ENCODE measurements at regions not wholly inside any gene's neighbourhood (a gene's known extent, or its start where the extent isn't known, plus 50 kb on each side); places are given as distances from the start of the nearest gene placed in this dataset.
A peak's percentile ranks its signal among the peaks of the same experiment; 100 is the strongest.

GRCh38 chr5:6872441-6873160 lies 159.4 kb downstream of the TENT4A start:
- ChIA-PET CTCF (no interaction called here), POLR2A (ENCODE audit: low non-redundant PET) (no interaction called here)
- TF ChIP-seq CTCF (conservative IDR thresholded peaks at IDR 0.05; ENCODE audit: low read depth), result no peak
- H3K27ac ChIP-seq, result no peak overlapping the region
- DNase-seq (ENCODE audit: low spot score), result no peak

DNA sequence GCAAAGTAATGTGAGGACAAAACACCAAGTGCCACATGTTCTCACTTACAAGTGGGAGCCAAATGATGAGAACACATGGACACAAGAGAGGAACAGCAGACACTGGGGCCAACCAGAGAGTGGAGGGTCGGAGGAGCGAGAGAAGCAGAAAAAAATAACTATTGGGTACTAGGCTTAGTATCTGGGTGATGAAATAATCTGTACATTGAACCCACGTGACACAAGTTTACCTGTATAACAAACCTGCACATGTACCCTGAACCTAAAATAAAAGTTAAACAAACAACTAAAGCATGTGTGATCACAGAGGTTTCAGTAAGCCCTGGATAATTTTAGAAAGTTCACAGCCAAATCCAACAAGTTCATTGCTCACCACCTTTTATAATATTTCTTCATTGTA lies 160.1 kb downstream of the TENT4A start:
- no peak for TF ChIP-seq CTCF (conservative IDR thresholded peaks at IDR 0.05; ENCODE audit: low read depth)
- no peak for DNase-seq (ENCODE audit: low spot score)
- POLR2A ChIA-PET (ENCODE audit: low non-redundant PET), result no interaction called here
- H3K27ac ChIP-seq, result no peak overlapping the region
- CTCF ChIA-PET, result no interaction called here

DNA sequence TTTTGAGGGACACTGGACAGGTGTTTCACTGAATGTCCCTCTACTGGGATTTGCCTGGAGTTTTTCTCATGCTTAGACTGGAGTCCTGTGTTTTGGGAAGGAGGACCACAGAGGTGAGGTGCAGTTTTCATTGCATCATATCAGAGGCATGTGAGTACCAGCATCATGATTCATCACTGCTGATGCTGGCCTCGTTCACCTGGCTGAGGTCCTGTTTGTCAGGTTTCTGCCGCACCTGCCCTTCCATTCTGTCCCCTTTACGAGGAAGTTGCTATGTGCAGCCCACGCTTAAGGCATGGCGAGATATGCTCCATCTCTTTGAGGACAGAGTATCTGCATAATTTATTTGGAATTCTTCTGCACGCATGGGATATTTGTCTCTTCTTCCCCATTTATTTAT lies 162.1 kb downstream of the TENT4A start:
- TF ChIP-seq CTCF (conservative IDR thresholded peaks at IDR 0.05; ENCODE audit: low read depth), result no peak
- H3K27ac ChIP-seq, result no peak overlapping the region
- POLR2A ChIA-PET (ENCODE audit: low non-redundant PET), result no interaction called here
- peak; percentile 29 for DNase-seq (ENCODE audit: low spot score)
- CTCF ChIA-PET, result no interaction called here

DNA sequence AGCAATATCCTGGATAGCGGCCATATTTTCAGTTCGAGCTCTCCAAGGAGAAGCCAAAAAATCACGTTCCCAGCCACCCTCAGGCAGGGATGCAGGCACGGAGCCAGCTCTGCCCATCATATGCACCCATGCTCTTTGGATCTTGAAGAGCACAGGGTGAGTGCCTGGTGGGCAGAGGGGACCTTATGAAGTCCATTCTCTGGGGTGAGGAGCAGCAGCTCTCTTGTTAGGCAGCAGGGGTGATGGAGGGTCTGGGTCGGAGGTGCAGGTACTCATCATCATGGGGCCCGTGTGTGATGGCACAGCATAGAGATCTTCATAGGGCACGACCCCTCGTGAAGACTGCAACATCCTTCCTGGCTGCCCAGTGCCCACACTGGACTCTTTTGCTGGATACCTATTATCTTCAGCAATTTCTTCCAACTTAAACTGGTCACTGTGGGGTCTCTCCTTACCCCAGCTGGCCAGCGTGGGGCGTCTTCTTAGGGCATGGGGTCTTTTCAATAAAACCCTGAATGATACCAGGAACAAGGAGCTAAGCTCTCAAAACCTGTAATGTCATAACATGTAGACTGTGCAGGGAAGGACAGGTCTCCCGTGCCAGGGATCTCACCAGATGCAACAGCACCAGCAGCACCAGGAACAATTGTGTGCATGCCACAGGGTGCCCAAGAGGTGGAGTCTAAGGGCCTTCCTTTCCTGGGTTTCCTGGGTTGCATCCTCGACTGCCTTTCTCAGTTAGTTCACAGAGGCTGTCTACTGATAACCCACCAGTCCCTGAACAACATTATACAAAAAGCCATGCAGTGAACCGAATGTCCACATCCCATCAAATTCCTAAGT lies 165.0 kb downstream of the TENT4A start:
- no peak for DNase-seq (ENCODE audit: low spot score)
- no peak overlapping the region for H3K27ac ChIP-seq
- no peak for TF ChIP-seq CTCF (conservative IDR thresholded peaks at IDR 0.05; ENCODE audit: low read depth)
- CTCF ChIA-PET, result no interaction called here
- POLR2A ChIA-PET (ENCODE audit: low non-redundant PET), result no interaction called here

GRCh38 chr5:6885581-6885980 lies 172.3 kb downstream of the TENT4A start:
- H3K27ac ChIP-seq, result no peak overlapping the region
- TF ChIP-seq CTCF (conservative IDR thresholded peaks at IDR 0.05; ENCODE audit: low read depth), result no peak
- no peak for DNase-seq (ENCODE audit: low spot score)
- CTCF ChIA-PET, result no interaction called here
- POLR2A ChIA-PET (ENCODE audit: low non-redundant PET), result no interaction called here

DNA sequence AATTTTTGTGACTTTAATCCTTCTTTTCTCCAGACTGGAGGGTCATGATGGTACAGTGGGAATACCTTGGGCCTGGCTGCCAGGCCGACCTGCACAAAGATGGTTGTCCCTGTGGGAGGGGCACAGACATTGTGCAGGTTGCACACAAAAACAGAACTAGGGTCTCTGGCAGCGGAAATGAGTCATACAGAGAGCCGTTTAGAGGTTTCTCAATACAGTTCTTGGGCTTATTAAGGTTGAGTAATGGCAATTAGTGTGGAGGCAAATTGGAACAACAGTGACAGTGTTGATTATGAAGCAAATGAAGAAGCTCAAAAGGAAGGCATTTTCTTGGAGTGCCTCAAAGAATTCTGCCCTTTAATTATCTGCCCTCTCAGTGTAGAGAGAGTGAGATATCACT lies 173.6 kb downstream of the TENT4A start:
- H3K27ac ChIP-seq, result no peak overlapping the region
- POLR2A ChIA-PET (ENCODE audit: low non-redundant PET), result no interaction called here
- CTCF ChIA-PET, result no interaction called here
- no peak for DNase-seq (ENCODE audit: low spot score)
- no peak for TF ChIP-seq CTCF (conservative IDR thresholded peaks at IDR 0.05; ENCODE audit: low read depth)

Data from RWPE1 (cell line).